HFFc6 (cell line): ENCODE measurements at regions not wholly inside any gene's neighbourhood (a gene's known extent, or its start where the extent isn't known, plus 50 kb on each side); places are given as distances from the start of the nearest gene placed in this dataset.

Source experiments
- DNase-seq: peaks from one replicate; pipeline ENCODE4 v3.0.0-alpha.2; 2018
- H3K27ac Mint-ChIP-seq: 2 replicates; pipeline ENCODE4 v1.8.0; 2020; ENCODE audit warnings: mild to moderate bottlenecking, mixed read lengths
- H3K27me3 Mint-ChIP-seq: 2 replicates; pipeline ENCODE4 v1.8.0; 2021; ENCODE audit warnings: mild to moderate bottlenecking, moderate library complexity, mixed read lengths; ENCODE audit not compliant: insufficient read depth
- H3K36me3 Mint-ChIP-seq: 2 replicates; pipeline ENCODE4 v1.8.0; 2021; ENCODE audit warnings: low read depth, mixed read lengths
- H3K4me1 Mint-ChIP-seq: 2 replicates; pipeline ENCODE4 v1.8.0; 2020; ENCODE audit warnings: low read depth, mixed read lengths
- H3K4me3 Mint-ChIP-seq: 2 replicates; pipeline ENCODE4 v1.8.0; 2020; ENCODE audit warnings: mild to moderate bottlenecking, moderate library complexity, mixed read lengths
- H3K9me3 Mint-ChIP-seq: 2 replicates; pipeline ENCODE4 v1.8.0; 2020; ENCODE audit warnings: mild to moderate bottlenecking, mixed read lengths
- TF ChIP-seq, protein P1 (sequence below): fragments of 200-600 bp; sonication (generic); IDR thresholded peaks from 2 replicates; pipeline ENCODE4 v1.5.0; 2021; ENCODE audit warnings: antibody characterized with exemption, mild to moderate bottlenecking

DNA sequence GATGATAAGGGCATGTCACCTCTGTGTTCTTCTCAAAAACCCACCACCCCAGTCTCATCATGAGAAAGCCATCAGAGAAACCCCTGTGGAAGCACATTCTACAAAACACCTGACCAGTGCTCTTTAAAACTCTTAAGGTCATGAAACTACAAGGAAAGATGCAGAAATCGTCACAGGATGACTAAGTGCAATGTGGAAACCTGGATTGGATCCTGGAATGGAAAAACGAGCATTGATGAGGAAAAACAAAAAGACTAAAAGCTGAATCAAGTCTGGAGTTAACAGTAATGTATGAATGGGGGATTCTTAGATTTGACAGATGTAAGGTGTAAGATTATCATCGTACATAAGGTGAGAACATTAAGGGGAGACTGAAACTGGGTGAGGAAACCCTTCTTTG lies 211.0 kb downstream of the TBX5 start:
- TF ChIP-seq, protein P1, sequence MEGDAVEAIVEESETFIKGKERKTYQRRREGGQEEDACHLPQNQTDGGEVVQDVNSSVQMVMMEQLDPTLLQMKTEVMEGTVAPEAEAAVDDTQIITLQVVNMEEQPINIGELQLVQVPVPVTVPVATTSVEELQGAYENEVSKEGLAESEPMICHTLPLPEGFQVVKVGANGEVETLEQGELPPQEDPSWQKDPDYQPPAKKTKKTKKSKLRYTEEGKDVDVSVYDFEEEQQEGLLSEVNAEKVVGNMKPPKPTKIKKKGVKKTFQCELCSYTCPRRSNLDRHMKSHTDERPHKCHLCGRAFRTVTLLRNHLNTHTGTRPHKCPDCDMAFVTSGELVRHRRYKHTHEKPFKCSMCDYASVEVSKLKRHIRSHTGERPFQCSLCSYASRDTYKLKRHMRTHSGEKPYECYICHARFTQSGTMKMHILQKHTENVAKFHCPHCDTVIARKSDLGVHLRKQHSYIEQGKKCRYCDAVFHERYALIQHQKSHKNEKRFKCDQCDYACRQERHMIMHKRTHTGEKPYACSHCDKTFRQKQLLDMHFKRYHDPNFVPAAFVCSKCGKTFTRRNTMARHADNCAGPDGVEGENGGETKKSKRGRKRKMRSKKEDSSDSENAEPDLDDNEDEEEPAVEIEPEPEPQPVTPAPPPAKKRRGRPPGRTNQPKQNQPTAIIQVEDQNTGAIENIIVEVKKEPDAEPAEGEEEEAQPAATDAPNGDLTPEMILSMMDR: no peak
- no peak for DNase-seq
- no peak overlapping the region for H3K4me3 Mint-ChIP-seq

DNA sequence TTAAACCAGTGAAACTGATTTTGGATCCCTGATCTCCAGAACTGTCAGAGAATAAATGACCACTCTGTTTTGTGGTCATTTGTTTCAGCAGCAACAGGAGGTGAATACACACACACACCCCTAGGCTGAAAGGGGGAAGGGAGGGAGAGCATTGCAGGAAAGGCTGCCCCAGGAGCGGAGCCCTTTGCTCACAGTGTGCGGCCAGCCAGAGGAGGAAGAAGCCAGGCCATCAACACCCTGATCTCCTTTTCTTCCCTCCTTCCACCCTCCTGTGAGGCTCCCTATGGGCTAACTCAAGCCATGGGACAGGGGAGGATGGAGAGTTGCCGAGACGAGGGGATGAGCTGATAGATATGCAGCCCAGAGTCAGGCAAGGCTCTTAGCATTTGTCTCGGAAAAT lies 211.9 kb downstream of the TBX5 start:
- peaks cover 25% of the 10 kb centered on the region for H3K27me3 Mint-ChIP-seq
- H3K36me3 Mint-ChIP-seq: 0 out of 2 replicates have a peak, but pooled peaks cover 4% of the 10 kb centered on the region
- no peak for DNase-seq
- TF ChIP-seq, protein P1: no peak
- H3K9me3 Mint-ChIP-seq: peaks cover 4% of the 10 kb centered on the region; the same call in 1 of the 2 replicates
- peaks cover 6% of the 10 kb centered on the region; the same call in 1 of the 2 replicates for H3K4me1 Mint-ChIP-seq
- H3K4me3 Mint-ChIP-seq: no peak overlapping the region
- H3K27ac Mint-ChIP-seq: no peak overlapping the region

More for the DNA sequence above, 211.0 kb downstream of the TBX5 start:
- peaks cover 6% of the 10 kb centered on the region; the same call in 1 of the 2 replicates for H3K4me1 Mint-ChIP-seq
- H3K9me3 Mint-ChIP-seq: peaks cover 5% of the 10 kb centered on the region; the same call in 1 of the 2 replicates
- H3K27me3 Mint-ChIP-seq: peaks cover 21% of the 10 kb centered on the region
- 0 out of 2 replicates have a peak, but pooled peaks cover 6% of the 10 kb centered on the region for H3K36me3 Mint-ChIP-seq
- H3K27ac Mint-ChIP-seq: no peak overlapping the region

GRCh38 chr12:114193474-114193873 lies 212.5 kb downstream of the TBX5 start:
- DNase-seq: no peak
- Mint-ChIP-seq H3K4me1 (peaks cover 6% of the 10 kb centered on the region; the same call in 1 of the 2 replicates), H3K4me3 (no peak overlapping the region), H3K9me3 (no peaks in the 10 kb centered on the region), H3K27ac (no peak overlapping the region), H3K27me3 (peaks cover 26% of the 10 kb centered on the region), H3K36me3 (no peaks in the 10 kb centered on the region)
- TF ChIP-seq, protein P1: no peak

- peaks cover 26% of the 10 kb centered on the region for H3K27me3 Mint-ChIP-seq
- peaks cover 6% of the 10 kb centered on the region; the same call in 1 of the 2 replicates for H3K4me1 Mint-ChIP-seq
- H3K4me3 Mint-ChIP-seq: no peak overlapping the region
These were observed 213.4 kb downstream of the TBX5 start for GRCh38 chr12:114192549-114192948.

DNA sequence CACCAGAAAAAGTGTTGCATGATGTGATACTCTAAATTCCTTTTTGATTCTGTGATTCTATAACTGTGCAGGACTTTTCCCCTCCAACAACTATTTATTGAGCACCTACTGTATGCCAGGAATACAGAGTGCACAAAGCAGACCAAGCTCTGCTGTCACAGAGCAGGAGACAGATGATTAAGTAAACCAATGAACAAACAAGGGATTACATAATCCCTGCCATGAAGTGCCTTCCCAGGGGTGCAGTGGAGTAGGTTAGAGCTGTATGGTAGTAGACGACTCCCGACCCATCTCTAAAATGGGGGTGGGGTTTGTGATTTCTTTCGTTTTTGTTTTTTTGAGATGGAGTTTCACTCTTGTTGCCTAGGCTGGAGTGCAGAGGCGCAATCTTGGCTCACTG lies 213.9 kb downstream of the TBX5 start:
- H3K27me3 Mint-ChIP-seq: peaks cover 26% of the 10 kb centered on the region
- H3K9me3 Mint-ChIP-seq: no peaks in the 10 kb centered on the region
- TF ChIP-seq, protein P1: no peak
- peaks cover 6% of the 10 kb centered on the region; the same call in 1 of the 2 replicates for H3K4me1 Mint-ChIP-seq
- H3K36me3 Mint-ChIP-seq: no peaks in the 10 kb centered on the region
- no peak overlapping the region for H3K4me3 Mint-ChIP-seq
- DNase-seq: no peak
- no peak overlapping the region for H3K27ac Mint-ChIP-seq

More at GRCh38 chr12:114192549-114192948, 213.4 kb downstream of the TBX5 start:
- Mint-ChIP-seq H3K27ac (no peak overlapping the region), H3K9me3 (no peaks in the 10 kb centered on the region), H3K36me3 (no peaks in the 10 kb centered on the region)
- TF ChIP-seq, protein P1: no peak
- DNase-seq: no peak
